Smooth muscle cell (in vitro differentiated cells): ENCODE measurements at regions not wholly inside any gene's neighbourhood (a gene's known extent, or its start where the extent isn't known, plus 50 kb on each side); places are given as distances from the start of the nearest gene placed in this dataset.

Experiments
- DNase-seq: peaks from one replicate; lab custom pipeline; 2025; ENCODE audit not compliant: unreplicated experiment; lab: John Stamatoyannopoulos, UW
- H2AFZ ChIP-seq: fragments of 200-600 bp; sonication (generic); 2 replicates; pipeline ENCODE4 v1.6.0; 2016; ENCODE audit warnings: antibody characterized with exemption, low read depth, mild to moderate bottlenecking
- H3F3A ChIP-seq: fragments of 200-600 bp; sonication (generic); 2 replicates; pipeline ENCODE4 v1.6.0; 2017; ENCODE audit warnings: antibody characterized with exemption, low read depth
- H3K27ac ChIP-seq: fragments of 200-600 bp; sonication (generic); 2 replicates; pipeline ENCODE4 v1.5.1; 2016; ENCODE audit warnings: low read depth, mild to moderate bottlenecking
- H3K27me3 ChIP-seq: fragments of 200-600 bp; sonication (generic); 2 replicates; pipeline ENCODE4 v1.6.1; 2016; ENCODE audit warnings: low read depth, mild to moderate bottlenecking
- H3K36me3 ChIP-seq: fragments of 200-600 bp; sonication (generic); 2 replicates; pipeline ENCODE4 v1.5.1; 2016; ENCODE audit warnings: low read depth
- H3K4me1 ChIP-seq: fragments of 200-600 bp; sonication (generic); 2 replicates; pipeline ENCODE4 v1.5.1; 2016; ENCODE audit warnings: low read depth
- H3K4me2 ChIP-seq: fragments of 200-600 bp; sonication (generic); 2 replicates; pipeline ENCODE4 v1.6.0; 2016; ENCODE audit warnings: mild to moderate bottlenecking
- H3K4me3 ChIP-seq: fragments of 200-600 bp; sonication (generic); 2 replicates; pipeline ENCODE4 v1.5.1; 2016; ENCODE audit warnings: mild to moderate bottlenecking
- H3K79me2 ChIP-seq: fragments of 200-600 bp; sonication (generic); 2 replicates; pipeline ENCODE4 v1.6.0; 2016; ENCODE audit warnings: low read depth, mild to moderate bottlenecking
- H3K9ac ChIP-seq: fragments of 200-600 bp; sonication (generic); 2 replicates; pipeline ENCODE4 v1.6.0; 2016; ENCODE audit warnings: low read depth
- H3K9me3 ChIP-seq: fragments of 200-600 bp; sonication (generic); replicated peaks from 2 replicates; pipeline ENCODE4 v1.5.1; 2016; ENCODE audit warnings: low read depth
- H4K20me1 ChIP-seq: fragments of 200-600 bp; sonication (generic); 2 replicates; pipeline ENCODE4 v1.6.0; 2016; ENCODE audit warnings: low read depth
- WGBS: methylation state at CpG from one replicate; pipeline ENCODE4 v1.1.7; 2016; ENCODE audit warnings: low lambda C conversion rate; 5-methylcytosine and 5-hydroxymethylcytosine counted together
- TF ChIP-seq, protein P1 (sequence below): fragments of 200-600 bp; sonication (generic); IDR thresholded peaks from 2 replicates; pipeline ENCODE4 v1.5.1; 2017; ENCODE audit warnings: borderline replicate concordance, mild to moderate bottlenecking, antibody characterized with exemption; ENCODE audit not compliant: insufficient read depth, poor library complexity, severe bottlenecking

GRCh38 chr2:186984966-186985365 is 136.0 kb upstream of the ZSWIM2 start:
- Histone ChIP-seq H3K4me3 (no peak overlapping the region), H3K27me3 (no peaks in the 10 kb centered on the region), H3K79me2 (no peaks in the 10 kb centered on the region), H3K4me2 (no peak overlapping the region), H2AFZ (no peak overlapping the region), H3F3A (no peaks in the 10 kb centered on the region), H3K4me1 (no peaks in the 10 kb centered on the region), H3K36me3 (no peaks in the 10 kb centered on the region), H3K9me3 (no peaks in the 10 kb centered on the region), H3K27ac (no peak overlapping the region), H3K9ac (no peak overlapping the region), H4K20me1 (no peaks in the 10 kb centered on the region)
- 96% methylated on average over 2 of the region's 2 CpGs for WGBS
- DNase-seq = no peak
- TF ChIP-seq, protein P1, sequence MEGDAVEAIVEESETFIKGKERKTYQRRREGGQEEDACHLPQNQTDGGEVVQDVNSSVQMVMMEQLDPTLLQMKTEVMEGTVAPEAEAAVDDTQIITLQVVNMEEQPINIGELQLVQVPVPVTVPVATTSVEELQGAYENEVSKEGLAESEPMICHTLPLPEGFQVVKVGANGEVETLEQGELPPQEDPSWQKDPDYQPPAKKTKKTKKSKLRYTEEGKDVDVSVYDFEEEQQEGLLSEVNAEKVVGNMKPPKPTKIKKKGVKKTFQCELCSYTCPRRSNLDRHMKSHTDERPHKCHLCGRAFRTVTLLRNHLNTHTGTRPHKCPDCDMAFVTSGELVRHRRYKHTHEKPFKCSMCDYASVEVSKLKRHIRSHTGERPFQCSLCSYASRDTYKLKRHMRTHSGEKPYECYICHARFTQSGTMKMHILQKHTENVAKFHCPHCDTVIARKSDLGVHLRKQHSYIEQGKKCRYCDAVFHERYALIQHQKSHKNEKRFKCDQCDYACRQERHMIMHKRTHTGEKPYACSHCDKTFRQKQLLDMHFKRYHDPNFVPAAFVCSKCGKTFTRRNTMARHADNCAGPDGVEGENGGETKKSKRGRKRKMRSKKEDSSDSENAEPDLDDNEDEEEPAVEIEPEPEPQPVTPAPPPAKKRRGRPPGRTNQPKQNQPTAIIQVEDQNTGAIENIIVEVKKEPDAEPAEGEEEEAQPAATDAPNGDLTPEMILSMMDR = no peak

DNA sequence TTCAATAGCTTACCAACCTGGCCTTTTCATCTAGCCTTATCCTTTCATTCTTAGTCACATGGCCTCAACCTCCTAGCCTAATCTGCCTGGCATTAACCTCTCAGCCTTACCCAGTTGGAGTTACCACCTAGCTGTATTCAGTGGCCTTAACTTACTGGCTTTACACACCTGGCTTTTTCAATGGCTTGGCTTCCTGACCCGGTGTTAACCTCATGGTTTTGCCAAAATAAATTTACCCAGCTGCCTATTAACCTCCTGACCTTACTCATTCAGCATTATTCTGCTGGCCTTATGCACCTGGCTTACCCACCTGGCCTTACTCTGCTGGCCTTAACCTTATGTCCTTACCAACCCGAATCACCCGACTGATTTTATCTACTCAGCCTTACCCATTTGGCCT is 135.5 kb upstream of the ZSWIM2 start:
- H3K9ac ChIP-seq = no peak overlapping the region
- H3K4me2 ChIP-seq = no peak overlapping the region
- TF ChIP-seq, protein P1 = no peak
- no peak overlapping the region for H3K27ac ChIP-seq
- no peak overlapping the region for H3K4me3 ChIP-seq
- WGBS = 91% methylated on average over 3 of the region's 3 CpGs
- no peaks in the 10 kb centered on the region for H3K79me2 ChIP-seq
- DNase-seq = no peak
- H3K9me3 ChIP-seq = no peaks in the 10 kb centered on the region
- H2AFZ ChIP-seq = no peak overlapping the region
- no peaks in the 10 kb centered on the region for H3K27me3 ChIP-seq
- no peaks in the 10 kb centered on the region for H4K20me1 ChIP-seq
- H3F3A ChIP-seq = no peaks in the 10 kb centered on the region
- H3K4me1 ChIP-seq = no peaks in the 10 kb centered on the region
- no peaks in the 10 kb centered on the region for H3K36me3 ChIP-seq

- TF ChIP-seq, protein P1 = no peak
- H3F3A ChIP-seq = no peaks in the 10 kb centered on the region
- no peak overlapping the region for H3K4me2 ChIP-seq
- H3K27ac ChIP-seq = no peak overlapping the region
- no peaks in the 10 kb centered on the region for H3K27me3 ChIP-seq
- H3K79me2 ChIP-seq = no peaks in the 10 kb centered on the region
- H3K4me1 ChIP-seq = no peaks in the 10 kb centered on the region
- no peak overlapping the region for H2AFZ ChIP-seq
- 91% methylated on average over 11 of the region's 11 CpGs for WGBS
- no peak for DNase-seq
- H3K36me3 ChIP-seq = no peaks in the 10 kb centered on the region
- no peak overlapping the region for H3K4me3 ChIP-seq
- H3K9me3 ChIP-seq = no peaks in the 10 kb centered on the region
- no peak overlapping the region for H3K9ac ChIP-seq
- no peaks in the 10 kb centered on the region for H4K20me1 ChIP-seq
These were observed 132.0 kb upstream of the ZSWIM2 start for GRCh38 chr2:186980787-186981550.

DNA sequence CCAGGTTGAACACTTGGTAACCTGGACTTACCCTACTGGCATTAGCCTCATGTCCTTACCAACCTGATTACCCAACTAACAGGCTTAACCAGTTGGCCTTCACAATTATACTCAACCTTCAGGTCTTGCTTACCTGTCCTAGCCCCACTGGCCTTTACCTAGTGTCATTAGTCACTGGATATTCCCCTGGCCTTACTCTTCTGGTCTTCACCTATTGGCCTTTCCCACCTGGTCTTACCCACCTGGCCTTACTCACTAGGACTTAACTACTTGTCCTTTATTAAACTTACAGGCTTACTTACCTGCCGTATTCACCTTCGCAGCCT is 131.1 kb upstream of the ZSWIM2 start:
- no peaks in the 10 kb centered on the region for H3K4me1 ChIP-seq
- WGBS = 98% methylated on average over 2 of the region's 2 CpGs
- TF ChIP-seq, protein P1 = no peak
- H2AFZ ChIP-seq = no peak overlapping the region
- no peak overlapping the region for H3K4me3 ChIP-seq
- no peak for DNase-seq
- H3F3A ChIP-seq = no peaks in the 10 kb centered on the region
- no peaks in the 10 kb centered on the region for H3K36me3 ChIP-seq
- no peak overlapping the region for H3K9ac ChIP-seq
- H3K9me3 ChIP-seq = no peaks in the 10 kb centered on the region
- no peaks in the 10 kb centered on the region for H3K79me2 ChIP-seq
- H3K27ac ChIP-seq = no peak overlapping the region
- H3K27me3 ChIP-seq = no peaks in the 10 kb centered on the region
- H3K4me2 ChIP-seq = no peak overlapping the region
- no peaks in the 10 kb centered on the region for H4K20me1 ChIP-seq
